ENCODE measurements at regions not wholly inside any gene's neighbourhood (a gene's known extent, or its start where the extent isn't known, plus 50 kb on each side); places are given as distances from the start of the nearest gene placed in this dataset.
A peak's percentile ranks its signal among the peaks of the same experiment; 100 is the strongest.

- WGBS, 4 donors = 74 to 90% (median 87%) methylated on average over 5 of the region's 5 CpGs
- DNase-seq = no peak
- Histone ChIP-seq H3K9me3 (replicated peaks in 1 of 3) (no peaks in the 10 kb centered on the region), H3K36me3 (replicated peaks in 1 of 2) (peaks cover 0 to 18% of the 10 kb centered on the region in 2 donors), H3K4me1 (replicated peaks in 1 of 2) (peaks cover 8 to 18% of the 10 kb centered on the region in 2 donors), H3K4me3 (no peak overlapping the region), H3K27me3 (no peaks in the 10 kb centered on the region), H3K27ac (no peak overlapping the region)
- TF ChIP-seq POLR2A (IDR thresholded peaks at IDR 0.05) = no peak
- TF ChIP-seq CTCF (IDR thresholded peaks at IDR 0.05) = no peak
- intact Hi-C loops (cut with DNase I) = loop anchor here (10.0 kb wide), 2 partner anchors 206 to 226 kb away; partner anchors contain the start of genes RUSF1 (in 1 of the 2) and SLC5A2 (in 1 of the 2)
Measured at GRCh38 chr16:31710880-31711279, 162.7 kb upstream of the ZNF267 start.

DNA sequence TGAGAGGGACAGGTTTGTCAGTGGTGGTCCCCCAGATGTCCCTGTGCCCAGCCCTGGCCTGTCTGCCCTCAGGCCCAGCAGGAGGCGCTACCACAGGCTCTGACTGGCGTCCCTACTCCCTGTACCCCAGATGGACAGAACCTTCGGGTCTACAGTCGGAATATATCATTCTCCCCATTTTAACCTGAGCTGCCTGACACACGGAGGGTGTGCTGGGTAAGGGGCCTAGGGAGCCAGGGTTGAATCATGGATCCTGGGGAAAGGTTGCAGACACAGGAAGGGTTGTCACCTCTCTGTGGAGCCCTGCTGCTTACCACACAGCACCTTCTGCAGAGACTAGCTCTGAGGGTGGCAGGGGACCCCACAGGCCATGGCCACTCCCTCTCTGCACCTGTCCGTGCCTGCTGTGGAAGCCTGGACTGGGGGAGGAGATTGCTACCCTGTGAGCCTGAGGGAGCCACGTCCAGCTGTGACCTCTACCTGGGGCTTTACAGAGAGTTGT lies 162.2 kb upstream of the ZNF267 start:
- Histone ChIP-seq H3K4me1 (replicated peaks in 1 of 2) (peaks cover 8 to 18% of the 10 kb centered on the region in 2 donors), H3K27ac (no peak overlapping the region), H3K9me3 (replicated peaks in 1 of 3) (no peaks in the 10 kb centered on the region), H3K36me3 (replicated peaks in 1 of 2) (peaks cover 0 to 13% of the 10 kb centered on the region in 2 donors), H3K4me3 (no peak overlapping the region), H3K27me3 (no peaks in the 10 kb centered on the region)
- intact Hi-C loops (cut with DNase I) = loop anchor here (10.0 kb wide), 2 partner anchors 207 to 227 kb away; partner anchors contain the start of genes RUSF1 (in 1 of the 2) and SLC5A2 (in 1 of the 2)
- TF ChIP-seq CTCF (IDR thresholded peaks at IDR 0.05) (no peak), POLR2A (IDR thresholded peaks at IDR 0.05) (no peak)
- WGBS, 4 donors = 63 to 86% (median 82%) methylated on average over 4 to 7 of the region's 7 CpGs
- no peak for DNase-seq

DNA sequence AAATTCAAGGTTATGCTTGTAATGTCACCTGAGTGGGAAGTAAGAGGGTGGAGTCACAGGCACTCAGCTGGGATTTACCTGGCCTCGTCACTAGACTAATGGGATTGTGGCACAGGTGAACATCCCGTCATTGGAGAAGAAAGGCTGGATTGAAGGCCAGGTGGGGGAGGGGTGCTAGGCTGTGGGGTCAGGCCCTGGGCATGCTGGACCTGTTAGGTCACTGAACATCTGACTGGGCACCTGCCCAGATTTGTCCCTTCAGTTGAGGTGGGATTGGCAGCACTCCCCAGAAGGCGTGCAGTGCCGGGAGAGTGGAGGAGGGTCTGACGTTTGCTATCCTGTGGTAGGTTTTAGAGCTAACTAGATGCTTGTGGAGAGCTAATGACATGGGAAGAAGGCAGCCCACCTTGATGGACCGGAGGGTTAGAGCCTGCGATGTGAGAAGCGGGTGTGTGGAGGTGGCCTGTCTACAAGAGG lies 161.5 kb upstream of the ZNF267 start:
- peak in 1 of 7 donors; percentile 54 for DNase-seq
- WGBS, 4 donors = 86 to 95% (median 91%) methylated on average over 8 of the region's 8 CpGs
- Histone ChIP-seq H3K9me3 (replicated peaks in 1 of 3) (no peaks in the 10 kb centered on the region), H3K27ac (no peak overlapping the region), H3K27me3 (no peaks in the 10 kb centered on the region), H3K4me1 (replicated peaks in 1 of 2) (peaks cover 8 to 18% of the 10 kb centered on the region in 2 donors), H3K36me3 (replicated peaks in 1 of 2) (peaks cover 0 to 11% of the 10 kb centered on the region in 2 donors), H3K4me3 (no peak overlapping the region)
- TF ChIP-seq POLR2A (IDR thresholded peaks at IDR 0.05) (no peak), CTCF (IDR thresholded peaks at IDR 0.05) (no peak)
- intact Hi-C loops (cut with DNase I) = loop anchor here (10.0 kb wide), 2 partner anchors 207 to 227 kb away; partner anchors contain the start of genes RUSF1 (in 1 of the 2) and SLC5A2 (in 1 of the 2)

GRCh38 chr16:31713071-31713944 lies 160.3 kb upstream of the ZNF267 start:
- intact Hi-C loops (cut with DNase I) = loop anchor here (10.0 kb wide), 2 partner anchors 209 to 229 kb away; partner anchors contain the start of genes RUSF1 (in 1 of the 2) and SLC5A2 (in 1 of the 2)
- Histone ChIP-seq H3K27ac (peak overlapping the region; percentile 66 to 95 (median 90)), H3K4me1 (replicated peaks in 1 of 2) (peaks cover 8 to 18% of the 10 kb centered on the region in 2 donors), H3K27me3 (no peaks in the 10 kb centered on the region), H3K9me3 (replicated peaks in 1 of 3) (no peaks in the 10 kb centered on the region), H3K36me3 (replicated peaks in 1 of 2) (peaks cover 0 to 4% of the 10 kb centered on the region in 2 donors), H3K4me3 (peak overlapping the region; percentile 19 to 98 (median 73))
- peak; percentile 88 to 90 for TF ChIP-seq POLR2A (IDR thresholded peaks at IDR 0.05)
- TF ChIP-seq CTCF (IDR thresholded peaks at IDR 0.05) = no peak
- 0 to 1% (median 0%) methylated on average over 10 to 59 of the region's 59 CpGs for WGBS, 4 donors
- peak; percentile 89 to 98 (median 96) for DNase-seq
